K562 (cell line): ENCODE measurements at regions not wholly inside any gene's neighbourhood (a gene's known extent, or its start where the extent isn't known, plus 50 kb on each side); places are given as distances from the start of the nearest gene placed in this dataset.

Experiments used
- MYBL2 ChIP-seq, 2 experiments: fragments of 450-650 bp in 1 of 2; sonication (generic) in 1 of 2; formaldehyde crosslinking in 1 of 2; IDR thresholded peaks; 2 replicates each; pipeline versions ENCODE4 v1.6.1 to v1.8.1; 2017 to 2022; ENCODE audit warnings: borderline replicate concordance in 1 of 2, inconsistent platforms in 1 of 2, low read depth in 1 of 2, mild to moderate bottlenecking in 1 of 2, missing genetic modification reagents in 1 of 2, moderate library complexity in 1 of 2
- POLR3A ChIP-seq: IDR thresholded peaks from 2 replicates; pipeline ENCODE4 v1.6.1; 2011; ENCODE audit warnings: borderline replicate concordance, mild to moderate bottlenecking, moderate library complexity; ENCODE audit not compliant: insufficient read length, insufficient read depth; ENCODE audit errors: extremely low read depth
- RFX7 ChIP-seq: fragments of 250-450 bp; sonication (Bioruptor Pico); IDR thresholded peaks from 2 replicates; pipeline ENCODE4 v1.5.1; 2021; ENCODE audit warnings: mild to moderate bottlenecking
- SIX5 ChIP-seq, 2 experiments: IDR thresholded peaks; 2 replicates each; pipeline ENCODE4 v1.6.1; 2011; ENCODE audit warnings: low read length in 2 of 2, borderline replicate concordance in 1 of 2, low read depth in 1 of 2, mild to moderate bottlenecking in 1 of 2, moderate library complexity in 1 of 2; ENCODE audit not compliant: insufficient read depth in 1 of 2
- XRCC5 ChIP-seq: fragments of 200-400 bp; formaldehyde crosslinking; IDR thresholded peaks from 2 replicates; pipeline ENCODE4 v1.6.1; 2017; ENCODE audit warnings: low read depth, mild to moderate bottlenecking, low read length
- ZC3H11A ChIP-seq: IDR thresholded peaks from 2 replicates; pipeline ENCODE4 v1.6.1; 2012; ENCODE audit warnings: low read depth, low read length, improper control_type of control experiment
- TF ChIP-seq, protein P1 (sequence below), 2 experiments: fragments of 450-650 bp; IDR thresholded peaks; 2 replicates each; pipeline ENCODE4 v1.6.1; 2016; ENCODE audit warnings: mild to moderate bottlenecking in 2 of 2, borderline replicate concordance in 1 of 2, low read depth in 1 of 2, moderate library complexity in 1 of 2

DNA sequence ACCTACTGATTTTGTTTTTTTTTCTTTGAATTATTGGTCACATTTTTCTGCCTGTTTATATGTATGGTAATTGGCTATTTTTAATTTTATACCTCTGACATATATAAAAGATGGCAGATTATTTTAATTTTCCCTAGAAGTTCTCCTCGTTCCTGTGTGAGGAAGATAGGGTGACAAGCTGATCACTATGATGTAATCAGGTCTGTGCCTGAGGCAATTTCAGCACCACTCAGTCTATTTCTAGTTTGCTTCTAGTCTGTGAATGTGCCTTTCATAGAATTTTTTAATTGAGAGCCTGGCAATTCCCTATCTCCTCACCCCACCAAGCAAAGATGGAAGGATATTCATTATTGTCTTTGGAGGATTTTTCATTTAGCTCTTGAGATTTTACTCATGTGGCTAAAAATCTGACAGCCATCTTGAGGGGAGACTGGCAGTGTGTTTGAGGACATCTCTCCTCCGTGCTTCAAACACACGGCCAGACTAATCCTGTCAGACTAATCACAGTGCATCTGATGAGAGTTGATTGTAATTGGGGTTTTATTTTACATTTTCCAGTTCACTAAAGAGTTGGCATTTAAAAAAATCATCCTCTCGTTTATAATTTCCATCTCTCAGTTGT is 500.3 kb downstream of the TRIML1 start (continued):
- TF ChIP-seq, protein P1, sequence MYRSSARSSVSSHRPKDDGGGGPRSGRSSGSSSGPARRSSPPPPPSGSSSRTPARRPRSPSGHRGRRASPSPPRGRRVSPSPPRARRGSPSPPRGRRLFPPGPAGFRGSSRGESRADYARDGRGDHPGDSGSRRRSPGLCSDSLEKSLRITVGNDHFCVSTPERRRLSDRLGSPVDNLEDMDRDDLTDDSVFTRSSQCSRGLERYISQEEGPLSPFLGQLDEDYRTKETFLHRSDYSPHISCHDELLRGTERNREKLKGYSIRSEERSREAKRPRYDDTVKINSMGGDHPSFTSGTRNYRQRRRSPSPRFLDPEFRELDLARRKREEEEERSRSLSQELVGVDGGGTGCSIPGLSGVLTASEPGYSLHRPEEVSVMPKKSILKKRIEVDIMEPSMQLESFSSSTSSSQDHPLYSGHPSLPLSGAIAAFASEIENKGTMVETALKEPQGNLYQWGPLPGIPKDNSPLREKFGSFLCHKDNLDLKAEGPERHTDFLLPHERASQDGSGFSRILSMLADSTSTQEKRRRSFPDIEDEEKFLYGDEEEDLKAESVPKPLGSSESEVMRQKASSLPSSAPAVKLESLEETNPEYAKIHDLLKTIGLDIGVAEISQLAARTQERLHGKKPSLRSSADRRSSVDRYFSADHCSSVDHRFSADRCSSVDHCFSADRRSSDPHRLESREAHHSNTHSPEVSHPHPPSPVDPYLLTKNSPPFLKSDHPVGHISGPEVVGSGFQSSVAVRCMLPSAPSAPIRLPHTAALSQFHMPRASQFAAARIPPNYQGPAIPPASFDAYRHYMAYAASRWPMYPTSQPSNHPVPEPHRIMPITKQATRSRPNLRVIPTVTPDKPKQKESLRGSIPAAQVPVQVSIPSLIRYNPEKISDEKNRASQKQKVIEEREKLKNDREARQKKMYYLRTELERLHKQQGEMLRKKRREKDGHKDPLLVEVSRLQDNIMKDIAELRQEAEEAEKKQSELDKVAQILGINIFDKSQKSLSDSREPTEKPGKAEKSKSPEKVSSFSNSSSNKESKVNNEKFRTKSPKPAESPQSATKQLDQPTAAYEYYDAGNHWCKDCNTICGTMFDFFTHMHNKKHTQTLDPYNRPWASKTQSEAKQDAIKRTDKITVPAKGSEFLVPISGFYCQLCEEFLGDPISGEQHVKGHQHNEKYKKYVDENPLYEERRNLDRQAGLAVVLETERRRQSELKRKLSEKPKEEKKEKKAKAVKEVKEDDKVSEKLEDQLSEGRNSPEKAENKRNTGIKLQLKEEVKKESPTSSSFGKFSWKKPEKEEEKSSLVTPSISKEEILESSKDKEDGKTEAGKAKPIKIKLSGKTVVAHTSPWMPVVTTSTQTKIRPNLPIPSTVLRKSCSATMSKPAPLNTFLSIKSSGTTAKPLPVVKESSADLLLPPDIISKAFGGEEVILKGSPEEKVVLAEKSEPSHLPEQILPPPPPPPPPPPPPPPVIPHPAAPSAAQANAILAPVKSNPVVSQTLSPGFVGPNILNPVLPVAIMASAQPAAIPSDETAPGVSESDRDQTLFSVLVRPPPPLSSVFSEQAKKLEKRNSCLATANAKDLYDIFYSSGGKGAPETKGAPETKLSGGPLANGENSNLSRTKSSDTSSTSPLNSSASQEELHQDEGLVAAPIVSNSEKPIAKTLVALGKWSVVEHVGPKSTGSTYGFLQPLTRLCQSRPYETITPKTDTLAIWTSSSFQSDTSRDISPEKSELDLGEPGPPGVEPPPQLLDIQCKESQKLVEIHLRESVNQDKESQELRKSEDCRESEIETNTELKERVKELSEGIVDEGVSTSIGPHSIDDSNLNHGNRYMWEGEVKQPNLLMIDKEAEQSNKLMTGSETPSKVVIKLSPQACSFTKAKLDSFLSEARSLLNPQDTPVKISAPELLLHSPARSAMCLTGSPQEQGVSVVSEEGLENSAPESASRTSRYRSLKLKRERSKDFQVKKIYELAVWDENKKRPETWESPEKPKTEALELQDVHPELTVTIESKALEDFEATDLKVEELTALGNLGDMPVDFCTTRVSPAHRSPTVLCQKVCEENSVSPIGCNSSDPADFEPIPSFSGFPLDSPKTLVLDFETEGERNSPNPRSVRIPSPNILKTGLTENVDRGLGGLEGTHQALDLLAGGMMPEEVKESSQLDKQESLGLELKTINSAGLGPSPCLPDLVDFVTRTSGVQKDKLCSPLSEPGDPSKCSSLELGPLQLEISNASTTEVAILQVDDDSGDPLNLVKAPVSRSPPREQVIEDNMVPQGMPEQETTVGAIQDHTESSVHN (IDR thresholded peaks at IDR 0.05; ENCODE audit: borderline replicate concordance in 1 of 2, low read depth in 1 of 2): no peak
- no peak for TF ChIP-seq XRCC5
- no peak for TF ChIP-seq RFX7 (CRISPR knock-in tag)
- no peak for TF ChIP-seq SIX5 (IDR thresholded peaks at IDR 0.05; ENCODE audit: borderline replicate concordance in 1 of 2, insufficient read depth in 1 of 2, low read depth in 1 of 2, low read length in 2 of 2)
- no peak for TF ChIP-seq POLR3A
- no peak for TF ChIP-seq MYBL2 (IDR thresholded peaks at IDR 0.05; ENCODE audit: low read depth)
- no peak for TF ChIP-seq MYBL2 (CRISPR knock-in tag; IDR thresholded peaks at IDR 0.05; ENCODE audit: borderline replicate concordance)
- TF ChIP-seq ZC3H11A: no peak
- TF ChIP-seq, all 486 proteins: peak for 0
